Neural cell (in vitro differentiated cells): ENCODE measurements at regions not wholly inside any gene's neighbourhood (a gene's known extent, or its start where the extent isn't known, plus 50 kb on each side); places are given as distances from the start of the nearest gene placed in this dataset.
A peak's percentile ranks its signal among the peaks of the same experiment; 100 is the strongest.

Experiments used
- EP300 ChIP-seq: fragments of 450-650 bp; conservative IDR thresholded peaks from 2 replicates; pipeline ENCODE4 v1.6.1; 2014; ENCODE audit warnings: antibody characterized with exemption, mild to moderate bottlenecking, moderate library complexity; ENCODE audit not compliant: poor library complexity, severe bottlenecking
- EZH2 ChIP-seq: fragments of 200-600, 300-800 bp; shearing (Covaris generic), sonication (generic); IDR thresholded peaks from 2 replicates; pipeline ENCODE4 v1.6.1; 2014; ENCODE audit warnings: antibody characterized with exemption, low read length, borderline replicate concordance, mild to moderate bottlenecking; ENCODE audit not compliant: insufficient read depth, poor library complexity, severe bottlenecking
- POLR2AphosphoS5 ChIP-seq: IDR thresholded peaks from 2 replicates; pipeline ENCODE4 v1.6.1; 2012
- REST ChIP-seq: IDR thresholded peaks from 2 replicates; pipeline ENCODE4 v1.6.1; 2012; ENCODE audit warnings: borderline replicate concordance
- SMC3 ChIP-seq: fragments of 450-650 bp; conservative IDR thresholded peaks from 2 replicates; pipeline ENCODE4 v1.6.1; 2014; ENCODE audit warnings: antibody characterized with exemption, mild to moderate bottlenecking, moderate library complexity; ENCODE audit not compliant: poor library complexity
- TAF1 ChIP-seq: IDR thresholded peaks from 2 replicates; pipeline ENCODE4 v1.6.1; 2012; ENCODE audit warnings: low read depth
- TF ChIP-seq, protein P1 (sequence below): fragments of 450-650 bp; IDR thresholded peaks from 2 replicates; pipeline ENCODE4 v1.5.1; 2014; ENCODE audit warnings: antibody characterized with exemption, mild to moderate bottlenecking, moderate library complexity; ENCODE audit not compliant: poor library complexity, severe bottlenecking

DNA sequence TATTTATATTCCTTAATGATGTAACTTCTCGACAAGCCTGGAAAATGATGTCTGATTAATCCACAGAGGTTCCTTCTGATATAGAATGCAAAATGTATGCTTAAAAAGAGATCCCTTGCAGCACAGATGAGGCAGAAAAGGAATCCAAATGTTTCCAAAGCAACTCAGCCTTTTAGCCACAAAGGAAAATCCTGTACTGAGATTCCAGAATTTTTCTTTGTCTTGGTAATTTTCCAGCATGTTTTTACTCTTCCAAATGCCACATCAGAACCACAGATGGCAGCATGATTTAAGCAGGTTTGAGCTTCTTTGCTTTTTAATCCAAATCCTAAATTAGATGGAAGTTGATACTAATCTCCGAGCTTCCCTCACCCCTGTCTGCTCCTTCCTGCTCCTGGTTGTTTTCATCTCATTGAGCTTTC is 176.4 kb upstream of the PALMD start:
- TF ChIP-seq POLR2AphosphoS5 (no peak), SMC3 (no peak), EZH2 (no peak), TAF1 (no peak), EP300 (no peak), REST (peak; percentile 36)
- TF ChIP-seq, protein P1, sequence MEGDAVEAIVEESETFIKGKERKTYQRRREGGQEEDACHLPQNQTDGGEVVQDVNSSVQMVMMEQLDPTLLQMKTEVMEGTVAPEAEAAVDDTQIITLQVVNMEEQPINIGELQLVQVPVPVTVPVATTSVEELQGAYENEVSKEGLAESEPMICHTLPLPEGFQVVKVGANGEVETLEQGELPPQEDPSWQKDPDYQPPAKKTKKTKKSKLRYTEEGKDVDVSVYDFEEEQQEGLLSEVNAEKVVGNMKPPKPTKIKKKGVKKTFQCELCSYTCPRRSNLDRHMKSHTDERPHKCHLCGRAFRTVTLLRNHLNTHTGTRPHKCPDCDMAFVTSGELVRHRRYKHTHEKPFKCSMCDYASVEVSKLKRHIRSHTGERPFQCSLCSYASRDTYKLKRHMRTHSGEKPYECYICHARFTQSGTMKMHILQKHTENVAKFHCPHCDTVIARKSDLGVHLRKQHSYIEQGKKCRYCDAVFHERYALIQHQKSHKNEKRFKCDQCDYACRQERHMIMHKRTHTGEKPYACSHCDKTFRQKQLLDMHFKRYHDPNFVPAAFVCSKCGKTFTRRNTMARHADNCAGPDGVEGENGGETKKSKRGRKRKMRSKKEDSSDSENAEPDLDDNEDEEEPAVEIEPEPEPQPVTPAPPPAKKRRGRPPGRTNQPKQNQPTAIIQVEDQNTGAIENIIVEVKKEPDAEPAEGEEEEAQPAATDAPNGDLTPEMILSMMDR = no peak
